HG03108 (cell line): ENCODE measurements at regions not wholly inside any gene's neighbourhood (a gene's known extent, or its start where the extent isn't known, plus 50 kb on each side); places are given as distances from the start of the nearest gene placed in this dataset.

Source experiments
- ATAC-seq: cut with Tn5 transposase; IDR thresholded peaks from one replicate; pipeline ENCODE4 v1.9.1; 2021; ENCODE audit warnings: moderate library complexity; ENCODE audit not compliant: unreplicated experiment

- ATAC-seq: no peak
Observed at GRCh38 chr4:162237676-162238075, 73.9 kb upstream of the FSTL5 start.

GRCh38 chr4:162234595-162234994 is 70.8 kb upstream of the FSTL5 start:
- no peak for ATAC-seq

GRCh38 chr4:162232349-162232748 is 68.5 kb upstream of the FSTL5 start:
- ATAC-seq: no peak

- no peak for ATAC-seq
Observed at GRCh38 chr4:162229670-162230069, 65.9 kb upstream of the FSTL5 start.

DNA sequence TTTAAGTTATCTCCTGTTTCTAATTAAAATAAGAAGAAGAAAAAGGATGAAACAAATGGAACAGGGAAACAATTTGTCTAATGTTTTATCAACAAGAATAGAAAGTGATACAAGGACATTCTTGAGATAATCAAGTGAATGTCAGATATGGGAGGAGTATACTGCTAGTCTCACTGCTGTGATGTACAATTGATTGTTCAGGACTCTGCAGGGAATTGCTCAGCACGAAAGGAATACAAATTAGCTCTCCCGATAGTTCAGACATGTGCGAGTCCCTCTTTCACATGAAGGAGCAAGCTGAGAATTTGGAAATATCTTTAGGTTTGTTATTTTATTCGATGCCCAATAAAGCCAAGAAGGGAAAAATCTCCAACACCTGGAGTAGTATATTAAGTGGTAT is 57.3 kb upstream of the FSTL5 start:
- ATAC-seq: no peak
